SK-N-SH treated with all-trans-retinoic acid at 6 μM for 48 hours (cell line): ENCODE measurements at regions not wholly inside any gene's neighbourhood (a gene's known extent, or its start where the extent isn't known, plus 50 kb on each side); places are given as distances from the start of the nearest gene placed in this dataset.

Experiments used
- ARNTL ChIP-seq: fragments of 450-650 bp; formaldehyde crosslinking; IDR thresholded peaks from 2 replicates; pipeline ENCODE4 v1.5.0; 2020; ENCODE audit warnings: low read depth, mild to moderate bottlenecking, moderate library complexity, borderline replicate concordance
- CREB5 ChIP-seq: fragments of 250-450 bp; sonication (Bioruptor Pico); IDR thresholded peaks from 2 replicates; pipeline ENCODE4 v1.5.1; 2020; ENCODE audit warnings: low read depth, mild to moderate bottlenecking, moderate library complexity
- GLIS3 ChIP-seq: fragments of 250-450 bp; sonication (Bioruptor Pico); IDR thresholded peaks from 2 replicates; pipeline ENCODE4 v1.5.0; 2020; ENCODE audit warnings: mild to moderate bottlenecking, moderate library complexity
- PATZ1 ChIP-seq: fragments of 250-450 bp; sonication (Bioruptor Pico); IDR thresholded peaks from 2 replicates; pipeline ENCODE4 v1.8.0; 2020; ENCODE audit warnings: mild to moderate bottlenecking, moderate library complexity, borderline replicate concordance
- POU6F1 ChIP-seq: fragments of 250-450 bp; sonication (Bioruptor Pico); IDR thresholded peaks from 2 replicates; pipeline ENCODE4 v1.8.0; 2021; ENCODE audit warnings: low read depth, mild to moderate bottlenecking, moderate library complexity, borderline replicate concordance
- RARB ChIP-seq: fragments of 250-450 bp; sonication (Bioruptor Pico); IDR thresholded peaks from 2 replicates; pipeline ENCODE4 v1.8.0; 2021; ENCODE audit warnings: mild to moderate bottlenecking, moderate library complexity
- SNAI2 ChIP-seq: fragments of 250-450 bp; sonication (Bioruptor Pico); IDR thresholded peaks from 2 replicates; pipeline ENCODE4 v1.5.0; 2020; ENCODE audit warnings: mild to moderate bottlenecking, moderate library complexity
- ZFP3 ChIP-seq: fragments of 250-450 bp; sonication (Bioruptor Pico); IDR thresholded peaks from 2 replicates; pipeline ENCODE4 v1.5.0; 2020; ENCODE audit warnings: mild to moderate bottlenecking, moderate library complexity
- ZFP30 ChIP-seq: fragments of 450-650 bp; formaldehyde crosslinking; IDR thresholded peaks from 2 replicates; pipeline ENCODE4 v1.5.0; 2022; ENCODE audit warnings: mild to moderate bottlenecking, moderate library complexity
- ZNF70 ChIP-seq: fragments of 450-650 bp; formaldehyde crosslinking; IDR thresholded peaks from 2 replicates; pipeline ENCODE4 v1.5.0; 2020; ENCODE audit warnings: mild to moderate bottlenecking, moderate library complexity
- ZNF8 ChIP-seq: fragments of 450-650 bp; formaldehyde crosslinking; IDR thresholded peaks from 2 replicates; pipeline ENCODE4 v1.5.0; 2020; ENCODE audit warnings: mild to moderate bottlenecking, moderate library complexity

DNA sequence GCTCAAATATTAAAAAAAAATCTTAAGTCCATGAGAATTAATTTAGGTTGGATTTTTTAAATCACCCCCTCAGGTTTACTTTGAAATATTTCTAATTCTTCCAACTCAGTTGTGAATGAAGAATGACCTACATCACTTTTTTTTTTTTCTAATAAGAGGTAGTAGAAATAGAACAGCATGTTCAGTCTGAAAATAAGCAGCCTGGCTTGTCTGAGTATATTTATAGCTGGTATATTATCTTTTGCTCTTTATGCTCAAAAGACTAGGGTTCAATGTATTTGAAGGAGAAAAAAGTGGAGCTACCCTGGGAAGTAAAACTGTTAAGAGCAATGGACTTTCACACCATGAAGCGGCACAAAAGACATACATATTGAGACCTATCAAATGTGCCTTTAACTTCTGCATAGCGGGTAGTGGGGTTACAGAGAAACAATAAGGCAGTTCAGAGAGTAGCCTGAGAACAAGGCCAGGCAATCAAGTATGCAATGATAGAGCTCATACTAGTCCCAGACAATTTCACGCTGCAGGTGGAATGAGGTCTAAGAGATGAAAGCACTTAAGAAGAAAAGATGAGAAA, 175.4 kb upstream of the CDH12 start:
- TF ChIP-seq ZFP30 (no peak), ZNF8 (no peak), GLIS3 (CRISPR knock-in tag) (no peak), RARB (CRISPR knock-in tag) (no peak), ZNF70 (CRISPR knock-in tag) (no peak), PATZ1 (CRISPR knock-in tag) (no peak), SNAI2 (CRISPR knock-in tag) (no peak), ARNTL (CRISPR knock-in tag) (no peak), ZFP3 (no peak), POU6F1 (CRISPR knock-in tag) (no peak), CREB5 (no peak)
